ENCODE measurements at regions not wholly inside any gene's neighbourhood (a gene's known extent, or its start where the extent isn't known, plus 50 kb on each side); places are given as distances from the start of the nearest gene placed in this dataset.

DNA sequence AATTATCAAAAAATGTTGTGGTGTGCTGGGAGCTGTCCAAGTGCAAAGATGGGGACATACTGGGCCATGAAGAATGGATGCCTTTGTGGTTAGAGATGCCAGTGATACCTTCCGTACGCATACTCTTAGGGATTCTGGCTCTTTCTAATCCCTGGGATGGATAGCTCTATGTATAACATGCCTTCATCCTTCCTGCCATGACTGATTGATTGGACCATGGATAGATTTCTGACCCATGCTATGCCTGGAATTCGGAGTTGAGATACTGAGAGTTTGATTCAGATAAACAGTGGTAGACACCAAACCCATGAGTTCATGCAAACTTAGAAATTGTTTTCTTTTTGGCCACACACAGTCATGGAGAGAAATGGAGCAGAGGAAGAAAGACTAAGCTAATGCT lies 147.2 kb upstream of the WDFY3 start:
- TF ChIP-seq, protein P1, sequence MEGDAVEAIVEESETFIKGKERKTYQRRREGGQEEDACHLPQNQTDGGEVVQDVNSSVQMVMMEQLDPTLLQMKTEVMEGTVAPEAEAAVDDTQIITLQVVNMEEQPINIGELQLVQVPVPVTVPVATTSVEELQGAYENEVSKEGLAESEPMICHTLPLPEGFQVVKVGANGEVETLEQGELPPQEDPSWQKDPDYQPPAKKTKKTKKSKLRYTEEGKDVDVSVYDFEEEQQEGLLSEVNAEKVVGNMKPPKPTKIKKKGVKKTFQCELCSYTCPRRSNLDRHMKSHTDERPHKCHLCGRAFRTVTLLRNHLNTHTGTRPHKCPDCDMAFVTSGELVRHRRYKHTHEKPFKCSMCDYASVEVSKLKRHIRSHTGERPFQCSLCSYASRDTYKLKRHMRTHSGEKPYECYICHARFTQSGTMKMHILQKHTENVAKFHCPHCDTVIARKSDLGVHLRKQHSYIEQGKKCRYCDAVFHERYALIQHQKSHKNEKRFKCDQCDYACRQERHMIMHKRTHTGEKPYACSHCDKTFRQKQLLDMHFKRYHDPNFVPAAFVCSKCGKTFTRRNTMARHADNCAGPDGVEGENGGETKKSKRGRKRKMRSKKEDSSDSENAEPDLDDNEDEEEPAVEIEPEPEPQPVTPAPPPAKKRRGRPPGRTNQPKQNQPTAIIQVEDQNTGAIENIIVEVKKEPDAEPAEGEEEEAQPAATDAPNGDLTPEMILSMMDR (IDR thresholded peaks at IDR 0.05; ENCODE audit: low read length), result no peak
- TF ChIP-seq EZH2 (IDR thresholded peaks at IDR 0.05; ENCODE audit: borderline replicate concordance, low read length), result no peak
